ENCODE measurements at regions not wholly inside any gene's neighbourhood (a gene's known extent, or its start where the extent isn't known, plus 50 kb on each side); places are given as distances from the start of the nearest gene placed in this dataset.
"Not testable (repeated sequence)": the region's sequence is repeated elsewhere in the genome, so short reads cannot be mapped to it uniquely, and the experiment has no call there.

DNA sequence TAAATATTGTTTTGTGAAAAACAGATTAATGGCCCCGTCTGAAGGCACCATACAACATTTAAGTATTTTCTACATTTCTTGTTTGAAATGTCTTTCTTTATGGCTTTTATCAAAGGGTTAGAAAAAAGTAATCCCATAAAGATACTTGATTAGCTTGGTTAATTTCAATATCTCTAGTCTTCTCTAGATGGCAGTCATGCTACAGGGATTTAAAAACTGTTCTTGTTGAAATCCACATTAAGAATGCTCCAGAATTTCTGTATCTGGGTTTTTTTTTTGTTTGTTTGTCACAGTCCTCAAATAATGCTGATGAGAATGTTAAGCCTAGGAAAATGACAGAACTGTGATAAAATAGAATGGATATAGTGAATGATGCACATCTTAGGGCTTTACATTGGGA lies 109.0 kb upstream of the AADAT start:
- TF ChIP-seq FOXP1 (CRISPR knock-in tag; IDR thresholded peaks at IDR 0.05; ENCODE audit: borderline replicate concordance): no peak
- TF ChIP-seq, protein P1, sequence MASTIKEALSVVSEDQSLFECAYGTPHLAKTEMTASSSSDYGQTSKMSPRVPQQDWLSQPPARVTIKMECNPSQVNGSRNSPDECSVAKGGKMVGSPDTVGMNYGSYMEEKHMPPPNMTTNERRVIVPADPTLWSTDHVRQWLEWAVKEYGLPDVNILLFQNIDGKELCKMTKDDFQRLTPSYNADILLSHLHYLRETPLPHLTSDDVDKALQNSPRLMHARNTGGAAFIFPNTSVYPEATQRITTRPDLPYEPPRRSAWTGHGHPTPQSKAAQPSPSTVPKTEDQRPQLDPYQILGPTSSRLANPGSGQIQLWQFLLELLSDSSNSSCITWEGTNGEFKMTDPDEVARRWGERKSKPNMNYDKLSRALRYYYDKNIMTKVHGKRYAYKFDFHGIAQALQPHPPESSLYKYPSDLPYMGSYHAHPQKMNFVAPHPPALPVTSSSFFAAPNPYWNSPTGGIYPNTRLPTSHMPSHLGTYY (CRISPR knock-in tag; IDR thresholded peaks at IDR 0.05): no peak
- TF ChIP-seq ZNF512 (CRISPR knock-in tag; IDR thresholded peaks at IDR 0.05; ENCODE audit: borderline replicate concordance): no peak
- no peak for TF ChIP-seq NR1H2 (CRISPR knock-in tag; IDR thresholded peaks at IDR 0.05)
- no peak for TF ChIP-seq TEAD1 (CRISPR knock-in tag; IDR thresholded peaks at IDR 0.05)
- TF ChIP-seq TP53 (CRISPR knock-in tag; IDR thresholded peaks at IDR 0.05): no peak
- TF ChIP-seq PRDM15 (CRISPR knock-in tag; IDR thresholded peaks at IDR 0.05): no peak
- TF ChIP-seq OVOL2 (CRISPR knock-in tag; IDR thresholded peaks at IDR 0.05; ENCODE audit: borderline replicate concordance): no peak
- no peak for TF ChIP-seq ZNF416 (CRISPR knock-in tag; IDR thresholded peaks at IDR 0.05)
- TF ChIP-seq E2F1 (CRISPR knock-in tag; IDR thresholded peaks at IDR 0.05): no peak
- no peak for TF ChIP-seq ZNF423 (CRISPR knock-in tag; IDR thresholded peaks at IDR 0.05)
- no peak overlapping the region for H3K4me3 Mint-ChIP-seq
- no peak overlapping the region for H3K27ac Mint-ChIP-seq
- ATAC-seq (no peak), DNase-seq (ENCODE audit: low spot score) (no peak)
- H3K4me1 Mint-ChIP-seq: peaks cover 4% of the 10 kb centered on the region
- peaks cover 32% of the 10 kb centered on the region for H3K9me3 Mint-ChIP-seq
- CTCF ChIA-PET: interaction anchor here (1.0 to 2.0 kb wide), 3 partner anchors 34 to 176 kb away, joined by 3 to 15 read pairs (median 3); no protein-coding TSS in a partner anchor
- H3K36me3 Mint-ChIP-seq: 0 out of 2 replicates have a peak, but pooled peaks cover 3% of the 10 kb centered on the region
- POLR2A ChIA-PET: no interaction called here
- no peaks in the 10 kb centered on the region for H3K27me3 Mint-ChIP-seq (ENCODE audit: low read depth)

DNA sequence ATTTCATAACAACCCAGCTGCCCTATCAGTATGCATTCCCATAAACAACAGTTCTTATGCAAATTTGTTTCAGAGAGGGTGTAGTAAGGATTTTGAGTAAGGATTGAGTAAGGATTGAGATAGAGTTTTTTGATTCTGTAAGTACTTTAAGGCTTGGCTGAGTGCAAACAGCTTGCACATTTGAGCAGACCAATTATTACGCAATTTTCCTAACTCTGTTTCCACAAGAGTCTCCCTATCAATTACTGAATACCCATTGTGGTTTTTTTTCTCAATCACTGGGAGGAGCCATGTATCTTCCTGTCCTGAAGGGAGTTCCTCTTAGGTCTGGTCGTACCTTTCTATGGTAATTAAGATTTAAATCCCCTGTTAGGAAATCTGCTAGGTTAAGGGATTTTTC lies 105.0 kb upstream of the AADAT start:
- H3K4me1 Mint-ChIP-seq; H3K36me3 Mint-ChIP-seq; H3K9me3 Mint-ChIP-seq; CTCF ChIA-PET; H3K27me3 Mint-ChIP-seq (ENCODE audit: low read depth); ATAC-seq; POLR2A ChIA-PET; DNase-seq (ENCODE audit: low spot score); H3K27ac Mint-ChIP-seq; H3K4me3 Mint-ChIP-seq: not testable (repeated sequence)

DNA sequence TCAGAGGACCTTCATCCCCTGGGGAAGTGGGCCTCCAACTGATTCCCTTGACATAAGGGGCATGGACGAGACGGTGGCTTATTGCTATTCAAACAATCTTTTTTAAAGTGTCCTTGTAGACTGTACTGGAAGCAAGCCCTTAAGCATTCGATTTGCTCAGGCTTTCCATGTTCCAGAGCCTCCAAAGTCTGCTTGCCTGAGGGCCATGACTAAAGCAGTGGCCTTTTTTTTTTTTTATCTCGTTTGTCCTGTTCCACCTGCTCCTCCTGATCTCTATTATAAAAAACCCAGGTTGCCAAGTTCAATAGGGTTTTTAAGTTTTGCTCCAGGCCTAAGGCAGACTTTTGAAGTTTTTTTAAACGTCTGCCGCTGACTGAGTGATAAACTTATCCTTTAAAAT lies 103.7 kb upstream of the AADAT start:
- CTCF ChIA-PET: no interaction called here

More for the DNA sequence above, 103.7 kb upstream of the AADAT start:
- Mint-ChIP-seq H3K4me1 (peaks cover 4% of the 10 kb centered on the region), H3K4me3 (no peak overlapping the region), H3K9me3 (peaks cover 8% of the 10 kb centered on the region; the same call in 1 of the 2 replicates), H3K27ac (no peak overlapping the region), H3K27me3 (ENCODE audit: low read depth) (0 out of 2 replicates have a peak, but pooled peaks cover 4% of the 10 kb centered on the region), H3K36me3 (no peaks in the 10 kb centered on the region)
- TF ChIP-seq ZNF232 (CRISPR knock-in tag; IDR thresholded peaks at IDR 0.05) (no peak), OVOL2 (CRISPR knock-in tag; IDR thresholded peaks at IDR 0.05; ENCODE audit: borderline replicate concordance) (no peak), ELF4 (CRISPR knock-in tag; IDR thresholded peaks at IDR 0.05; ENCODE audit: low read depth) (no peak), JUN (CRISPR knock-in tag; IDR thresholded peaks at IDR 0.05) (no peak), ZNF423 (CRISPR knock-in tag; IDR thresholded peaks at IDR 0.05) (no peak), ESRRA (CRISPR knock-in tag; IDR thresholded peaks at IDR 0.05; ENCODE audit: borderline replicate concordance) (no peak), GABPB1 (CRISPR knock-in tag; IDR thresholded peaks at IDR 0.05) (no peak)
- TF ChIP-seq, protein P1 (CRISPR knock-in tag; IDR thresholded peaks at IDR 0.05): no peak
- DNase-seq (ENCODE audit: low spot score) (no peak), ATAC-seq (no peak)
- POLR2A ChIA-PET: no interaction called here
